Smooth muscle cell (in vitro differentiated cells): ENCODE measurements at regions not wholly inside any gene's neighbourhood (a gene's known extent, or its start where the extent isn't known, plus 50 kb on each side); places are given as distances from the start of the nearest gene placed in this dataset.

ENCODE experiments used
- DNase-seq: peaks from one replicate; lab custom pipeline; 2025; ENCODE audit not compliant: unreplicated experiment; lab: John Stamatoyannopoulos, UW
- H2AFZ ChIP-seq: fragments of 200-600 bp; sonication (generic); 2 replicates; pipeline ENCODE4 v1.6.0; 2016; ENCODE audit warnings: antibody characterized with exemption, low read depth, mild to moderate bottlenecking
- H3F3A ChIP-seq: fragments of 200-600 bp; sonication (generic); 2 replicates; pipeline ENCODE4 v1.6.0; 2017; ENCODE audit warnings: antibody characterized with exemption, low read depth
- H3K27ac ChIP-seq: fragments of 200-600 bp; sonication (generic); 2 replicates; pipeline ENCODE4 v1.5.1; 2016; ENCODE audit warnings: low read depth, mild to moderate bottlenecking
- H3K27me3 ChIP-seq: fragments of 200-600 bp; sonication (generic); 2 replicates; pipeline ENCODE4 v1.6.1; 2016; ENCODE audit warnings: low read depth, mild to moderate bottlenecking
- H3K36me3 ChIP-seq: fragments of 200-600 bp; sonication (generic); 2 replicates; pipeline ENCODE4 v1.5.1; 2016; ENCODE audit warnings: low read depth
- H3K4me1 ChIP-seq: fragments of 200-600 bp; sonication (generic); 2 replicates; pipeline ENCODE4 v1.5.1; 2016; ENCODE audit warnings: low read depth
- H3K4me2 ChIP-seq: fragments of 200-600 bp; sonication (generic); 2 replicates; pipeline ENCODE4 v1.6.0; 2016; ENCODE audit warnings: mild to moderate bottlenecking
- H3K4me3 ChIP-seq: fragments of 200-600 bp; sonication (generic); 2 replicates; pipeline ENCODE4 v1.5.1; 2016; ENCODE audit warnings: mild to moderate bottlenecking
- H3K79me2 ChIP-seq: fragments of 200-600 bp; sonication (generic); 2 replicates; pipeline ENCODE4 v1.6.0; 2016; ENCODE audit warnings: low read depth, mild to moderate bottlenecking
- H3K9ac ChIP-seq: fragments of 200-600 bp; sonication (generic); 2 replicates; pipeline ENCODE4 v1.6.0; 2016; ENCODE audit warnings: low read depth
- H3K9me3 ChIP-seq: fragments of 200-600 bp; sonication (generic); replicated peaks from 2 replicates; pipeline ENCODE4 v1.5.1; 2016; ENCODE audit warnings: low read depth
- H4K20me1 ChIP-seq: fragments of 200-600 bp; sonication (generic); 2 replicates; pipeline ENCODE4 v1.6.0; 2016; ENCODE audit warnings: low read depth
- WGBS: methylation state at CpG from one replicate; pipeline ENCODE4 v1.1.7; 2016; ENCODE audit warnings: low lambda C conversion rate; 5-methylcytosine and 5-hydroxymethylcytosine counted together
- TF ChIP-seq, protein P1 (sequence below): fragments of 200-600 bp; sonication (generic); IDR thresholded peaks from 2 replicates; pipeline ENCODE4 v1.5.1; 2017; ENCODE audit warnings: borderline replicate concordance, mild to moderate bottlenecking, antibody characterized with exemption; ENCODE audit not compliant: insufficient read depth, poor library complexity, severe bottlenecking

DNA sequence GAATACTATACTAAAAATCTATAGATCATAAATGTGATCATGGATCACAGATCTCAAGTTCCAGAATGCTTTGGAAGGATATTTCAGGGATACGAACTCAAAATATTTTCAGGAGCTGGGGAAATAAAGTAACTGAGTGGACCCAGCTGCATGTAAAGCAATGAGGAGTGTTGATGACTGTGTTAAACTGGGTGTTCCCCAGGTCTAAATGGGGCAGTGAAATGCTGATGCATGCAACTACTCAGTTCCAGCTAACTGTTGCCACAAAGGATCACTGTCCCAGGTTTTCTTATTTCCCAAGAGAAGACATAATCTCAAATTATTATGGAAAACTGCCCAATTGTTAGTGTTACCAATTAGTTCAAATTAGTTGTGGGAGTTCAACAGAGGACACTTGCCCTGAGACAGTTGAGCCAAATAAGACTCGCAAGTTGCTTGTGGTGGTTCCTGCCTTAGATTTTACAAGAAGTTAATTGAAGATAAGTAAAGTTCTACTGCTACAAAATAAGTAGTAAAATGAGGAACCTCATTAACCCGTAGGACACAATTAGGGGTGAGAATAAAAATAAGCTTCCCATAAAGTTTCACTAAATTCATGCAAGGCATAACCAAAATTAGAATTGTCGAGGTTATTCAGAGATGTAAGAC lies 66.3 kb upstream of the IL12A start:
- Histone ChIP-seq H4K20me1 (no peaks in the 10 kb centered on the region), H3K27ac (no peak overlapping the region), H3K79me2 (no peaks in the 10 kb centered on the region), H2AFZ (no peak overlapping the region), H3F3A (no peaks in the 10 kb centered on the region), H3K9ac (no peak overlapping the region), H3K4me1 (no peaks in the 10 kb centered on the region), H3K9me3 (no peaks in the 10 kb centered on the region), H3K4me2 (no peak overlapping the region), H3K36me3 (no peaks in the 10 kb centered on the region), H3K27me3 (no peaks in the 10 kb centered on the region), H3K4me3 (no peak overlapping the region)
- TF ChIP-seq, protein P1, sequence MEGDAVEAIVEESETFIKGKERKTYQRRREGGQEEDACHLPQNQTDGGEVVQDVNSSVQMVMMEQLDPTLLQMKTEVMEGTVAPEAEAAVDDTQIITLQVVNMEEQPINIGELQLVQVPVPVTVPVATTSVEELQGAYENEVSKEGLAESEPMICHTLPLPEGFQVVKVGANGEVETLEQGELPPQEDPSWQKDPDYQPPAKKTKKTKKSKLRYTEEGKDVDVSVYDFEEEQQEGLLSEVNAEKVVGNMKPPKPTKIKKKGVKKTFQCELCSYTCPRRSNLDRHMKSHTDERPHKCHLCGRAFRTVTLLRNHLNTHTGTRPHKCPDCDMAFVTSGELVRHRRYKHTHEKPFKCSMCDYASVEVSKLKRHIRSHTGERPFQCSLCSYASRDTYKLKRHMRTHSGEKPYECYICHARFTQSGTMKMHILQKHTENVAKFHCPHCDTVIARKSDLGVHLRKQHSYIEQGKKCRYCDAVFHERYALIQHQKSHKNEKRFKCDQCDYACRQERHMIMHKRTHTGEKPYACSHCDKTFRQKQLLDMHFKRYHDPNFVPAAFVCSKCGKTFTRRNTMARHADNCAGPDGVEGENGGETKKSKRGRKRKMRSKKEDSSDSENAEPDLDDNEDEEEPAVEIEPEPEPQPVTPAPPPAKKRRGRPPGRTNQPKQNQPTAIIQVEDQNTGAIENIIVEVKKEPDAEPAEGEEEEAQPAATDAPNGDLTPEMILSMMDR = no peak
- no peak for DNase-seq
- 90% methylated on average over 4 of the region's 4 CpGs for WGBS

DNA sequence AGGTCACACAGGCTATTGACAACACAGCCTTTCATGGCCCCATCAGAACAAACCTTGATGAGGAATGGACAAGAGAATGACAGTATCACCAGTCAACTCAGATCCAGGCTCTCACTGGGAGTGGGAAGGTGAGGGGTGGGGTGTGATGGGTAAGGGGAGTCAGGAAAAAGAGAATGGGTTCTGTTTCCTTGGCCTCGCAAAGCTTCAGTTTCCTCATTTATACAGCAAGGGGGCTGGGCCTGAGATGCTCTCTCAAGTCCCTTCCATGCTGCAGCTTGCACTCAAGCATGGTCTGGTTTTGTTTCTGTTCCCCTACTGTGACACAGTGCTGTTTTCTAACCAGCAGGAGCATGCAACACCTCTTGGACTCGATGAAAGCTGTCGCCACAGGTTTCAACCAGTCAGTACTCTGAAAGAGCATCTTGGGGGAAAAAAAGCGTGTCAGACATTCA lies 65.7 kb upstream of the IL12A start:
- H3K9ac ChIP-seq = no peak overlapping the region
- 96% methylated on average over 4 of the region's 4 CpGs for WGBS
- H2AFZ ChIP-seq = no peak overlapping the region

DNA sequence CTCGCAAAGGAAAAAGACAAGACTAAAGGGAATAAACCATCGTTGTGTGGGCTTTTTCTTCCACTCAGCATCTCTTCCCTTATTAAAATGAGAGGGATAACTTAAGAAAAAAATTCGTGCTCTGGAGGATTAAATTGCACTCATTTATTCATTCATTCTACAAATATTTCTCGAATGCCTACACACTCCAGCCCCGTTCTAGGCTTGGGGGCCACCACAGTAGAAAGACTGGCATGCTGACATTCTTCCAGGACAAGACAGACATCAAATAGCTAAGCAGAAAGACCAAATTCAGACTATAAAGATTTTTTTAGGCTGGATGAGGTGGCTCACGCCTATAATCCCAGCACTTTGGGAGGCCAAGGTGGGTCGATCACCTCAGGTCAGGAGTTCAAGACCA lies 65.3 kb upstream of the IL12A start:
- TF ChIP-seq, protein P1 = no peak
- no peaks in the 10 kb centered on the region for H3K27me3 ChIP-seq
- no peaks in the 10 kb centered on the region for H3K79me2 ChIP-seq
- no peak overlapping the region for H3K4me3 ChIP-seq
- H3K4me1 ChIP-seq = no peaks in the 10 kb centered on the region
- no peak overlapping the region for H3K4me2 ChIP-seq
- no peak overlapping the region for H3K9ac ChIP-seq
- DNase-seq = no peak
- 92% methylated on average over 7 of the region's 7 CpGs for WGBS
- H3K36me3 ChIP-seq = no peaks in the 10 kb centered on the region
- no peaks in the 10 kb centered on the region for H3K9me3 ChIP-seq
- no peak overlapping the region for H3K27ac ChIP-seq
- H2AFZ ChIP-seq = no peak overlapping the region
- no peaks in the 10 kb centered on the region for H4K20me1 ChIP-seq
- H3F3A ChIP-seq = no peaks in the 10 kb centered on the region

More for the DNA sequence above, 65.7 kb upstream of the IL12A start:
- no peaks in the 10 kb centered on the region for H3F3A ChIP-seq
- H3K27me3 ChIP-seq = no peaks in the 10 kb centered on the region
- no peak overlapping the region for H3K4me2 ChIP-seq
- H3K4me3 ChIP-seq = no peak overlapping the region
- no peaks in the 10 kb centered on the region for H3K79me2 ChIP-seq
- H3K9me3 ChIP-seq = no peaks in the 10 kb centered on the region
- no peaks in the 10 kb centered on the region for H3K36me3 ChIP-seq
- H4K20me1 ChIP-seq = no peaks in the 10 kb centered on the region
- TF ChIP-seq, protein P1 = no peak
- DNase-seq = no peak
- no peak overlapping the region for H3K27ac ChIP-seq
- no peaks in the 10 kb centered on the region for H3K4me1 ChIP-seq

DNA sequence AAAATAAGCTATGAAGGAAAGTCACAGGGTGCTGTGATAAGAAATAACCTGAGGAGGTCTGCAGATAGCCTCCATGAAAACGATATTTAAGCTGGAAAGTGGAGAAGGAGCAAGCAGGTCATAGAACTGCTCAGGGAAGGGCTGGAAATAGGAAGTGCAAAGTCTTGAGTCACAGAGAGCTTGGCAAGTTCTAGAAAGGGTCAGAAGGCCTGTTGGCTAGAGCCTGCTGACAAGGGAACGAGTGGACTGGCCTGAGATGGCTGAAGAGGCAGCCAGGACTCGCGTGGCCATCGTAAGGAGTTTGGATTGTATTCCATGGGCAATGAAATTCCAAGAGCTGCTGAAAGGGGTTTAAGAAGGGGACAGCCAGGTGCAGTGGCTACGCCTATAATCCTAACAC lies 64.7 kb upstream of the IL12A start:
- TF ChIP-seq, protein P1 = no peak
- no peak overlapping the region for H2AFZ ChIP-seq
- H3K4me3 ChIP-seq = no peak overlapping the region
- WGBS = 96% methylated on average over 6 of the region's 6 CpGs
- H3K9ac ChIP-seq = no peak overlapping the region
- H3K27ac ChIP-seq = no peak overlapping the region
- H3F3A ChIP-seq = no peaks in the 10 kb centered on the region
- no peaks in the 10 kb centered on the region for H4K20me1 ChIP-seq
- DNase-seq = no peak
- H3K36me3 ChIP-seq = no peaks in the 10 kb centered on the region
- H3K4me1 ChIP-seq = no peaks in the 10 kb centered on the region
- H3K79me2 ChIP-seq = no peaks in the 10 kb centered on the region
- H3K9me3 ChIP-seq = no peaks in the 10 kb centered on the region
- H3K4me2 ChIP-seq = no peak overlapping the region
- H3K27me3 ChIP-seq = no peaks in the 10 kb centered on the region
